ENCODE measurements at regions not wholly inside any gene's neighbourhood (a gene's known extent, or its start where the extent isn't known, plus 50 kb on each side); places are given as distances from the start of the nearest gene placed in this dataset.

- TF ChIP-seq GATA3 (IDR thresholded peaks at IDR 0.05; ENCODE audit: low read depth, low read length) = no peak
- TF ChIP-seq GATA2 (IDR thresholded peaks at IDR 0.05; ENCODE audit: low read depth, low read length) = no peak
These were observed 226.3 kb downstream of the DMRT2 start for GRCh38 chr9:1276474-1276873.
